Upper lobe of left lung (tissue), 6 donors: ENCODE measurements at regions not wholly inside any gene's neighbourhood (a gene's known extent, or its start where the extent isn't known, plus 50 kb on each side); places are given as distances from the start of the nearest gene placed in this dataset.

ENCODE experiments used
- ATAC-seq, 2 donors: fragments of 200-7000 bp; cut with Tn5 transposase; one replicate each; pipeline ENCODE4 v1.9.1; 2022; ENCODE audit warnings: mild to moderate bottlenecking in 2 of 2, moderate library complexity in 2 of 2; ENCODE audit not compliant: low FRiP score in 2 of 2
- DNase-seq, 2 donors: peaks; one replicate each; pipeline ENCODE4 v3.0.0-alpha.2; 2019 to 2020
- H3K27ac ChIP-seq, 4 donors: fragments of 200-600 bp; sonication (generic); one replicate each; pipeline ENCODE4 v1.5.1; 2016 to 2019
- H3K27me3 ChIP-seq, 4 donors: fragments of 200-600 bp; sonication (generic); one replicate each; pipeline ENCODE4 v1.5.1; 2017 to 2019
- H3K36me3 ChIP-seq, 4 donors: fragments of 200-600 bp; sonication (generic); one replicate each; pipeline ENCODE4 v1.5.1; 2016 to 2019
- H3K4me1 ChIP-seq, 4 donors: fragments of 200-600 bp; sonication (generic); one replicate each; pipeline ENCODE4 v1.5.1; 2018 to 2019
- H3K4me3 ChIP-seq, 4 donors: fragments of 200-600 bp; sonication (generic); one replicate each; pipeline ENCODE4 v1.5.1; 2017 to 2019; ENCODE audit warnings: mild to moderate bottlenecking in 2 of 4, moderate library complexity in 1 of 4
- H3K9me3 ChIP-seq, 4 donors: fragments of 200-600 bp; sonication (generic); one replicate each; pipeline ENCODE4 v1.5.1; 2018 to 2019
- EP300 ChIP-seq, 4 donors: sonication (generic); formaldehyde crosslinking; IDR thresholded peaks; one replicate each; pipeline ENCODE4 v1.5.1; 2017; ENCODE audit warnings: antibody characterized with exemption in 4 of 4, control low read depth in 2 of 4
- POLR2A ChIP-seq, 4 donors: fragments of 450-650 bp; IDR thresholded peaks; one replicate each; pipeline ENCODE4 v1.5.1; 2016 to 2017; ENCODE audit warnings: antibody characterized with exemption in 4 of 4, mild to moderate bottlenecking in 2 of 4
- POLR2AphosphoS5 ChIP-seq, 2 donors: sonication (generic); formaldehyde crosslinking; IDR thresholded peaks; one replicate each; pipeline ENCODE4 v1.5.1; 2017; ENCODE audit warnings: antibody characterized with exemption in 2 of 2
- WGBS, 2 donors: methylation state at CpG; one replicate each; pipeline ENCODE4 v1.1.5; 2017 to 2018; 5-methylcytosine and 5-hydroxymethylcytosine counted together
- TF ChIP-seq, protein P1 (sequence below), 6 experiments: fragments of 450-650 bp in 4 of 6; fragments of 200-600 bp in 2 of 6; sonication (generic) in 2 of 6; IDR thresholded peaks; one replicate each; pipeline ENCODE4 v1.5.1; 2016 to 2019; ENCODE audit warnings: antibody characterized with exemption in 6 of 6
- donor health status: DM: no; HTN: no; CAD: no; lungs with moderate emphysema.
- donor health status: DM: no; HTN: yes; CAD: no; lungs with severe emphysema.

DNA sequence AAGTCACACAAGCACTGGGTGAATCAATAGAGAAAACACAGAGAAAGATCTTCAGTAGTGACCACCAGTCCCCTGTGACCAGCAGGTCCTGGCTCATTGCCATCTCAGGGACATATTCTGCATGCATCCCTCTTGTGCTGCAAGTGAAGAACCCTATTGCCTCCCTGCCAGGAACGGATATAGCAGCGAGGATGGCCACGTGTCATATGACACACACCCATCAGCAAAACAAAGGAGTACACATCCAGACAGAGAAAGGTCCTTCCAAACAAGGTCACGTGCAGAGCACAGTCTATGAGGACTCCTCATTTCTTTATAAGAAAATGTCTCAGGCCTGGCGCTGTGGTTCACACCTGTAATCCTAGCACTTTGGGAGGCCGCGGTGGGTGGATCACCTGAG lies 638.4 kb downstream of the FLRT2 start:
- Histone ChIP-seq H3K4me3 (no peak overlapping the region), H3K9me3 (no peaks in the 10 kb centered on the region), H3K36me3 (no peaks in the 10 kb centered on the region), H3K27ac (no peak overlapping the region), H3K27me3 (no peaks in the 10 kb centered on the region), H3K4me1 (no peaks in the 10 kb centered on the region)
- ATAC-seq = no peak
- TF ChIP-seq EP300 (IDR thresholded peaks at IDR 0.05) = no peak
- no peak for TF ChIP-seq POLR2A (IDR thresholded peaks at IDR 0.05)
- no peak for TF ChIP-seq POLR2AphosphoS5 (IDR thresholded peaks at IDR 0.05)
- TF ChIP-seq, protein P1, sequence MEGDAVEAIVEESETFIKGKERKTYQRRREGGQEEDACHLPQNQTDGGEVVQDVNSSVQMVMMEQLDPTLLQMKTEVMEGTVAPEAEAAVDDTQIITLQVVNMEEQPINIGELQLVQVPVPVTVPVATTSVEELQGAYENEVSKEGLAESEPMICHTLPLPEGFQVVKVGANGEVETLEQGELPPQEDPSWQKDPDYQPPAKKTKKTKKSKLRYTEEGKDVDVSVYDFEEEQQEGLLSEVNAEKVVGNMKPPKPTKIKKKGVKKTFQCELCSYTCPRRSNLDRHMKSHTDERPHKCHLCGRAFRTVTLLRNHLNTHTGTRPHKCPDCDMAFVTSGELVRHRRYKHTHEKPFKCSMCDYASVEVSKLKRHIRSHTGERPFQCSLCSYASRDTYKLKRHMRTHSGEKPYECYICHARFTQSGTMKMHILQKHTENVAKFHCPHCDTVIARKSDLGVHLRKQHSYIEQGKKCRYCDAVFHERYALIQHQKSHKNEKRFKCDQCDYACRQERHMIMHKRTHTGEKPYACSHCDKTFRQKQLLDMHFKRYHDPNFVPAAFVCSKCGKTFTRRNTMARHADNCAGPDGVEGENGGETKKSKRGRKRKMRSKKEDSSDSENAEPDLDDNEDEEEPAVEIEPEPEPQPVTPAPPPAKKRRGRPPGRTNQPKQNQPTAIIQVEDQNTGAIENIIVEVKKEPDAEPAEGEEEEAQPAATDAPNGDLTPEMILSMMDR (IDR thresholded peaks at IDR 0.05) = no peak
- no peak for DNase-seq
- WGBS, 2 donors = 85 to 90% methylated on average over 7 of the region's 7 CpGs

DNA sequence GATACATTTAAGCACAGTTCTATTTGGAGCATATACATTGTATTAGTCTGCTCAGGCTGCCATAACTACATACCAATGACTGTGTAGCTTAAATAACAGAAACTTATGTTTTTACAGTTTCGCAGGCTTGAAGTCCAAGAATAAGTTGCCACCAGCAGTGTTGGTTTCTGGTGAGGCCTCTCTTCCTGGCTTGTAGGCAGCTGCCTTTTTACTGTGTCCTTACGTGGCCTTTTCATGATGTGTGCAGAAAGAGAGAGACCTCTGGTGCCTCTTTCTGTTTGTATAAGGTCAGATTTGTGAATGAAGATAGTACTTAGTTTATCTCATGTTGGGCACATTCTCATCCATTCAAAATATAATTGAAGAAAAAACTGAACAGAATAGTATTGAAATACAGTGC lies 636.6 kb downstream of the FLRT2 start:
- Histone ChIP-seq H3K27me3 (no peaks in the 10 kb centered on the region), H3K27ac (no peak overlapping the region), H3K4me1 (no peaks in the 10 kb centered on the region), H3K4me3 (no peak overlapping the region), H3K9me3 (no peaks in the 10 kb centered on the region), H3K36me3 (no peaks in the 10 kb centered on the region)
- 54 to 58% methylated on average over 2 of the region's 2 CpGs for WGBS, 2 donors
- TF ChIP-seq POLR2A (IDR thresholded peaks at IDR 0.05) = no peak
- no peak for TF ChIP-seq EP300 (IDR thresholded peaks at IDR 0.05)
- TF ChIP-seq, protein P1 (IDR thresholded peaks at IDR 0.05) = no peak
- TF ChIP-seq POLR2AphosphoS5 (IDR thresholded peaks at IDR 0.05) = no peak
- ATAC-seq (no peak), DNase-seq (no peak)

DNA sequence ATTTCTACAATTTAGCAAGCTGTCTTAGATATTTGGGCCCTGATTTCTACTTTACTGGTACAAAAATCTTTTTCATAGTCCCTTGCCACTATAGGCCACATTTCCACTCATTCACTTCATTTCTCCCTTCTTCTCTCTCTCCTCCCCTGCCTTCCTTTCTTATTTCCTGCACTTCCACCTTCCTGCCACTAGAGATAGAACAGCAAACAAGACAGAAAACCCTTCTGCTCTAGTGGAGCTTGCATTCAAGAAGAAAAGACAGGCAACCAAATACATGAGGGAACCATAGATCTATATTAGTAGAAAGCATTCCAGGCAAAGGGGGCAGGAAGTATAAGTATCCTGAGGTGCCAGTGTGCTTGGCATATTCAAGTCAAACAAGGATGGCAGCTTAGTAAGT lies 623.5 kb downstream of the FLRT2 start:
- no peak for ATAC-seq
- no peak for TF ChIP-seq POLR2A (IDR thresholded peaks at IDR 0.05)
- TF ChIP-seq EP300 (IDR thresholded peaks at IDR 0.05) = no peak
- no peak for TF ChIP-seq POLR2AphosphoS5 (IDR thresholded peaks at IDR 0.05)
- TF ChIP-seq, protein P1 (IDR thresholded peaks at IDR 0.05) = no peak
- Histone ChIP-seq H3K27ac (no peak overlapping the region), H3K4me3 (no peak overlapping the region), H3K36me3 (no peaks in the 10 kb centered on the region), H3K27me3 (no peaks in the 10 kb centered on the region), H3K4me1 (no peaks in the 10 kb centered on the region), H3K9me3 (no peaks in the 10 kb centered on the region)
- no peak for DNase-seq

DNA sequence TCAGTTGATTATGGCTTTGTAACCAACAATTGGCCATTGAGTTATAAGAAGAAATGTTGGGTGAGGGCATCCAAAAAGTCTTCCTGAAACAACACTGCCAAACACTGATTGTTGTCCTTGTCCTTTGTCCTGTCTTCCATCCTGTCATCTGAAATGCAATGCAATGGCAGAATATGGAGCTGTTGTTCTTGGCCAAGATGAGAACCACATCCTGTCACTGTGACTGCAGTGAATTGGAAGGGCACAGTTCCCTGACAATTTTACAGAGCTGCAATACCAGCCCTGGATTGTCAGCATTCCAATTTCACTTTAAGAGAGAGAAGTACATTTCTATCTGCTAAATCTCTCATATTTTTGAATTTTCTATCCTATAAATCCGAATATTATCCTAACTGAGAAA lies 613.3 kb downstream of the FLRT2 start:
- Histone ChIP-seq H3K4me1 (no peaks in the 10 kb centered on the region), H3K9me3 (no peaks in the 10 kb centered on the region), H3K4me3 (no peak overlapping the region), H3K36me3 (no peaks in the 10 kb centered on the region), H3K27ac (no peak overlapping the region), H3K27me3 (no peaks in the 10 kb centered on the region)
- DNase-seq (no peak), ATAC-seq (no peak)
- WGBS, 2 donors = 62 to 71% methylated on average over 1 of the region's 1 CpG
- TF ChIP-seq POLR2AphosphoS5 (IDR thresholded peaks at IDR 0.05) (no peak), EP300 (IDR thresholded peaks at IDR 0.05) (no peak), POLR2A (IDR thresholded peaks at IDR 0.05) (no peak)
- TF ChIP-seq, protein P1 (IDR thresholded peaks at IDR 0.05) = no peak

DNA sequence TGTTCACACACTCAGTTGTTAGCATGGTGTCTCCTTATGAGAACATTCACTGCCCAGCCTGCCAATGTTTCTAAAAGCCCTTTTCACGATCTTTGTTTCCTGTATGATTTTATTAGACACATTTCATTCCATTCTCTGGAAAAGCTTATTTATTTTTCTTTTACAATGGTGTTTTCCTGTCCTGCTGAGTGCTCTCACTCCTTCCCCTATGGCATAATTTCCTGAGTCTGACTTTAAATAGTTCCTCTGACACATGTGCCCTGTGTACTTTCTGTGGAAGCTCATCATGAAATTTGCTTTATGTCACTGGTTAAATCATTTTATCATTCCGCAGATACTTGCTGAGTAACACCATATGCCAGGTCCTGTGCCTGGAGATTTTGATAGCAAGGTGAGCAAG lies 612.0 kb downstream of the FLRT2 start:
- DNase-seq (no peak), ATAC-seq (no peak)
- H3K4me3 ChIP-seq = no peak overlapping the region
- H3K27me3 ChIP-seq = no peaks in the 10 kb centered on the region
- no peak for TF ChIP-seq POLR2A (IDR thresholded peaks at IDR 0.05)
- no peak for TF ChIP-seq POLR2AphosphoS5 (IDR thresholded peaks at IDR 0.05)
- TF ChIP-seq, protein P1 (IDR thresholded peaks at IDR 0.05) = no peak
- no peak for TF ChIP-seq EP300 (IDR thresholded peaks at IDR 0.05)
- H3K4me1 ChIP-seq = no peaks in the 10 kb centered on the region
- no peak overlapping the region for H3K27ac ChIP-seq
- H3K9me3 ChIP-seq = no peaks in the 10 kb centered on the region
- H3K36me3 ChIP-seq = no peaks in the 10 kb centered on the region
- 35 to 47% methylated on average over 2 of the region's 2 CpGs for WGBS, 2 donors
